ENCODE measurements at regions not wholly inside any gene's neighbourhood (a gene's known extent, or its start where the extent isn't known, plus 50 kb on each side); places are given as distances from the start of the nearest gene placed in this dataset.

- peaks cover 0 to 35% of the 10 kb centered on the region in 2 experiments for H3K27me3 ChIP-seq (ENCODE audit: control insufficient read depth in 1 of 2, insufficient read depth in 2 of 2, low read length in 2 of 2)
- no TSS peak for BruUV-seq (replicated peaks)
Observed at GRCh38 chr22:49190816-49191505, 636.7 kb downstream of the BRD1 start.

More at GRCh38 chr22:49190816-49191505, 636.7 kb downstream of the BRD1 start:
- H3K4me3 ChIP-seq (replicated peaks in 1 of 3; ENCODE audit: insufficient read depth in 1 of 3, low read depth in 2 of 3, low read length in 3 of 3), result no peak overlapping the region
- TF ChIP-seq HNRNPL (IDR thresholded peaks at IDR 0.05; ENCODE audit: low read depth, low read length) (no peak), SKIL (CRISPR knock-in tag; IDR thresholded peaks at IDR 0.05; ENCODE audit: borderline replicate concordance) (no peak), ZBTB49 (CRISPR knock-in tag; IDR thresholded peaks at IDR 0.05; ENCODE audit: borderline replicate concordance) (no peak), FOSL2 (CRISPR knock-in tag; IDR thresholded peaks at IDR 0.05) (no peak), XRCC5 (optimal IDR thresholded peaks at IDR 0.05; ENCODE audit: low read length) (no peak), NFRKB (IDR thresholded peaks at IDR 0.05) (no peak), ZNF850 (CRISPR knock-in tag; conservative IDR thresholded peaks at IDR 0.05) (no peak), ZBTB26 (CRISPR knock-in tag; IDR thresholded peaks at IDR 0.05; ENCODE audit: borderline replicate concordance) (no peak), HOXA5 (CRISPR knock-in tag; IDR thresholded peaks at IDR 0.05) (no peak), DZIP1 (CRISPR knock-in tag; IDR thresholded peaks at IDR 0.05) (no peak), NFYB (CRISPR knock-in tag; IDR thresholded peaks at IDR 0.05) (no peak), SOX6 (IDR thresholded peaks at IDR 0.05) (no peak), SOX6 (CRISPR knock-in tag; IDR thresholded peaks at IDR 0.05) (no peak), ZNF33A (CRISPR knock-in tag; IDR thresholded peaks at IDR 0.05; ENCODE audit: borderline replicate concordance) (no peak)
- H4K20me1 ChIP-seq (ENCODE audit: insufficient read depth, low read length), result peaks cover 3% of the 10 kb centered on the region; the same call in 1 of the 2 replicates
- peaks cover 7% of the 10 kb centered on the region; the same call in 1 of the 2 replicates for H3K9me3 ChIP-seq (ENCODE audit: low read length)
- no peak overlapping the region for H2AFZ ChIP-seq (ENCODE audit: low read length)
- in situ Hi-C loops (cut with HindIII; ENCODE audit: extremely low pct_ligation_motif_present, low pct_unique_long_range_greater_than_20kb) (no loop called here), intact Hi-C loops (cut with micrococcal nuclease; ENCODE audit: unreplicated experiment) (no loop called here)
- no peak overlapping the region for H3K4me2 ChIP-seq (ENCODE audit: low read depth, low read length)
- H3K27ac ChIP-seq (ENCODE audit: extremely low read length, insufficient read depth, low read length), result no peak overlapping the region
- DNase-seq (ENCODE audit: low spot score) (no peak), FAIRE-seq (no peak), ATAC-seq (no peak)
- H3K79me2 ChIP-seq (ENCODE audit: insufficient read depth, low read length), result no peaks in the 10 kb centered on the region
- CTCF ChIA-PET (ENCODE audit: low intra/inter-chr PET ratio, low total read pairs), result no interaction called here
- H3K9ac ChIP-seq (ENCODE audit: insufficient read depth, low read depth, low read length), result no peak overlapping the region
- 47% methylated on average over 11 of the region's 24 CpGs for WGBS (ENCODE audit: low lambda C conversion rate)
- POLR2A ChIA-PET, result no interaction called here
- H3K4me1 ChIP-seq (ENCODE audit: insufficient read depth, low read length), result peaks cover 4% of the 10 kb centered on the region
- H3K36me3 ChIP-seq (replicated peaks in 1 of 2; ENCODE audit: control insufficient read depth in 1 of 2, insufficient read depth in 2 of 2, low read length in 2 of 2), result no peaks in the 10 kb centered on the region

All from HepG2 (cell line).